ENCODE measurements at regions not wholly inside any gene's neighbourhood (a gene's known extent, or its start where the extent isn't known, plus 50 kb on each side); places are given as distances from the start of the nearest gene placed in this dataset.

DNA sequence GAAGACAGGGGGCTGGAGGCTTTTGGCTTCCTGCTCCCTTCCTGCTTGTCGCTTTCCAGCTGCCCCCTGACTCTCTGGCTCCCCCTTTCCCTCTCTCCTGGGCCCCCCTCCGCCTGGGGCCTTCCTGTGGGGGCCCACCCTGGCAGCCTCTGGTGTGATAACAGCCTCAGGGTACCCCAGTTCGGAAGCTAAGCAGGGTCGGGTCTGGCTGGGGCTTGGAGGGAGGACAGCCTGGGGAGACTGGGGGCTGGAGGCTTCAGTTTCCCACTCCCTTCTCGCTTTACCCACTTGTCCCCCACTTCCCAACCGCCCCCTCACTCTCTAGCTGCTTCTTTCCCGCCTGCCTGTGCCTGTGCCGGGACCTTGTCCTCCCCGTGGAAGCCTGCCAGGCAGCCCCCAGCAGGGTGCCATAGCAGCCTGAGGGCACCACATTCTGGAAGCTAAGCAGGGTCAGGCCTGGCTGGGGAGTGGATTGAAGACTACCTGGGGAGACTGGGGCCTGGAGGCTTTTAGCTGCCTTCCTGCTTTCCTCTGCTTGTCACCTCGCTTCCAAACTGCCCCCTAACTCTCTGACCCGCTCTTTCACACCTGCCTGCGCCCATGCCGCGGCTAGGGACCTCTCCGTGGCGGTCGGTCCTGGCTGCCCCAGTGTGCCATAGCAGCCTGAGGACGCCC is 2275.5 kb downstream of the TP53TG3F start:
- no peak for TF ChIP-seq EZH2phosphoT487 (IDR thresholded peaks at IDR 0.05; ENCODE audit: borderline replicate concordance, low read length)
- TF ChIP-seq, protein P1, sequence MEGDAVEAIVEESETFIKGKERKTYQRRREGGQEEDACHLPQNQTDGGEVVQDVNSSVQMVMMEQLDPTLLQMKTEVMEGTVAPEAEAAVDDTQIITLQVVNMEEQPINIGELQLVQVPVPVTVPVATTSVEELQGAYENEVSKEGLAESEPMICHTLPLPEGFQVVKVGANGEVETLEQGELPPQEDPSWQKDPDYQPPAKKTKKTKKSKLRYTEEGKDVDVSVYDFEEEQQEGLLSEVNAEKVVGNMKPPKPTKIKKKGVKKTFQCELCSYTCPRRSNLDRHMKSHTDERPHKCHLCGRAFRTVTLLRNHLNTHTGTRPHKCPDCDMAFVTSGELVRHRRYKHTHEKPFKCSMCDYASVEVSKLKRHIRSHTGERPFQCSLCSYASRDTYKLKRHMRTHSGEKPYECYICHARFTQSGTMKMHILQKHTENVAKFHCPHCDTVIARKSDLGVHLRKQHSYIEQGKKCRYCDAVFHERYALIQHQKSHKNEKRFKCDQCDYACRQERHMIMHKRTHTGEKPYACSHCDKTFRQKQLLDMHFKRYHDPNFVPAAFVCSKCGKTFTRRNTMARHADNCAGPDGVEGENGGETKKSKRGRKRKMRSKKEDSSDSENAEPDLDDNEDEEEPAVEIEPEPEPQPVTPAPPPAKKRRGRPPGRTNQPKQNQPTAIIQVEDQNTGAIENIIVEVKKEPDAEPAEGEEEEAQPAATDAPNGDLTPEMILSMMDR (conservative IDR thresholded peaks at IDR 0.05; ENCODE audit: low read depth, low read length) = no peak

Measured in PC-3 (cell line).